NB4 (cell line): ENCODE measurements at regions not wholly inside any gene's neighbourhood (a gene's known extent, or its start where the extent isn't known, plus 50 kb on each side); places are given as distances from the start of the nearest gene placed in this dataset.

ENCODE experiments used
- POLR2A ChIP-seq: IDR thresholded peaks from 2 replicates; pipeline ENCODE4 v1.6.1; 2011; ENCODE audit warnings: mild to moderate bottlenecking; ENCODE audit not compliant: insufficient read length; ENCODE audit errors: extremely low read depth
- TF ChIP-seq, protein P1 (sequence below): IDR thresholded peaks from one replicate; pipeline ENCODE4 v1.5.1; 2012; ENCODE audit warnings: low read depth, low read length

DNA sequence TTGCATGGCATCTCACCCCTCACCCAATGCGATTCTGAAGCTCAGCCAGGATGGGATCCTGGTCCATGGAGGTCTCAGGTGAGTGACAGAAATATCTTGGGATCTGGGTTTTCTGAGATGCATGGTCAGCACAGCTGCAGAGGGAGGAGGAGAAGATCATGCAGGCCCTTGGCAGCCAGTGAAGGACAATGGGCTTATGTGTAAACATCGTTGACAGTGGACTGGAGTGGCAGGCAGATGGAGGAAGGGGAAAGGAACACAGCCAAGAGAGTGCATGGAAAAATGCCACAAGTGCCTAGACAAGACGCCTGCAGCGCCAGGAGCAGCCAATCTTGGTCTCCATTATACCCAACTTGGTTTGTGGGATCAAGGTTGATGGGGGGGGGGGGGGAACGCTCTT lies 347.9 kb downstream of the MCTP2 start:
- TF ChIP-seq, protein P1, sequence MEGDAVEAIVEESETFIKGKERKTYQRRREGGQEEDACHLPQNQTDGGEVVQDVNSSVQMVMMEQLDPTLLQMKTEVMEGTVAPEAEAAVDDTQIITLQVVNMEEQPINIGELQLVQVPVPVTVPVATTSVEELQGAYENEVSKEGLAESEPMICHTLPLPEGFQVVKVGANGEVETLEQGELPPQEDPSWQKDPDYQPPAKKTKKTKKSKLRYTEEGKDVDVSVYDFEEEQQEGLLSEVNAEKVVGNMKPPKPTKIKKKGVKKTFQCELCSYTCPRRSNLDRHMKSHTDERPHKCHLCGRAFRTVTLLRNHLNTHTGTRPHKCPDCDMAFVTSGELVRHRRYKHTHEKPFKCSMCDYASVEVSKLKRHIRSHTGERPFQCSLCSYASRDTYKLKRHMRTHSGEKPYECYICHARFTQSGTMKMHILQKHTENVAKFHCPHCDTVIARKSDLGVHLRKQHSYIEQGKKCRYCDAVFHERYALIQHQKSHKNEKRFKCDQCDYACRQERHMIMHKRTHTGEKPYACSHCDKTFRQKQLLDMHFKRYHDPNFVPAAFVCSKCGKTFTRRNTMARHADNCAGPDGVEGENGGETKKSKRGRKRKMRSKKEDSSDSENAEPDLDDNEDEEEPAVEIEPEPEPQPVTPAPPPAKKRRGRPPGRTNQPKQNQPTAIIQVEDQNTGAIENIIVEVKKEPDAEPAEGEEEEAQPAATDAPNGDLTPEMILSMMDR: no peak
- no peak for TF ChIP-seq POLR2A
